GM21367 (cell line): ENCODE measurements at regions not wholly inside any gene's neighbourhood (a gene's known extent, or its start where the extent isn't known, plus 50 kb on each side); places are given as distances from the start of the nearest gene placed in this dataset.

Experiments
- ATAC-seq: cut with Tn5 transposase; IDR thresholded peaks from one replicate; pipeline ENCODE4 v1.9.1; 2021; ENCODE audit not compliant: unreplicated experiment

- ATAC-seq, result no peak
These were observed 77.7 kb upstream of the KCNJ16 start for GRCh38 chr17:69997332-69997731.

- no peak for ATAC-seq
These were observed 75.8 kb upstream of the KCNJ16 start for GRCh38 chr17:69999253-69999652.

GRCh38 chr17:70006159-70006558 is 68.9 kb upstream of the KCNJ16 start:
- no peak for ATAC-seq

DNA sequence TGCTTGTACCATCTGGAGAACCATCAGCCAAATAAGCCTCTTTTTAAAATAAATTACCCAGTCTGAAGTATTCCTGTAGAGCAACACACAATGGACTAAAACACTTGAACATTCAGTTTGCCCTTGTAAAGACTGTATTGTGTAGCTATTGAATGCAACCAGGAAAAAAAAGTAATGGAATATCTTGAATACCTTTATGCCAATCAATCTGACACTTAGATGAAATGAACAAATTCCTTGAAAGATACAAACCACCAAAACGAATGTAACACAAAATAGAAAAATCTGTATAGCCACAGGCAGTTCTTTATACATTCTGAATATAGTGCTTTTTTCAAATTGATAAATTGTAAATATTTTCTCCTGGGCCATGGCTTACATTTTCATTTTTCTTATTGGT is 63.3 kb upstream of the KCNJ16 start:
- no peak for ATAC-seq

DNA sequence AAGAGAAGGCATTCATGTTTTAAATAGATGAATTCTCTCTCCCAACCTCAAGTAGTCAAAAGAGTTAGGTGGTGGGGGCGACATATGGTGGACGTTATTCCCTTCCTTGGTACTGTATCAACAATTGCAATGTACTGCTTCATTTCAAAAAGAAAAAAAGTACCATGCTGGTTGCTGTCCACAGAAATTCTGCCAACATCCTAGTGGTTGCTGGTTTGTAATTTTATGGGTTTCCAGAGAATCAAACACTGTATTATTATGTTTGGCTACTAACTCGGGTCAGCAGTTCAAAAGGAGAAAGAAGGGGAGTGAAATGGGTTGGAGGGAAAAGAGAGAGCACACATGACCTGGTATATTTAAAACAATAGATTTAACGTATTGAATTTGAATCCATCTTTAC is 61.1 kb upstream of the KCNJ16 start:
- no peak for ATAC-seq

GRCh38 chr17:70017112-70017511 is 57.9 kb upstream of the KCNJ16 start:
- ATAC-seq, result no peak

GRCh38 chr17:70017941-70018340 is 57.1 kb upstream of the KCNJ16 start:
- no peak for ATAC-seq

DNA sequence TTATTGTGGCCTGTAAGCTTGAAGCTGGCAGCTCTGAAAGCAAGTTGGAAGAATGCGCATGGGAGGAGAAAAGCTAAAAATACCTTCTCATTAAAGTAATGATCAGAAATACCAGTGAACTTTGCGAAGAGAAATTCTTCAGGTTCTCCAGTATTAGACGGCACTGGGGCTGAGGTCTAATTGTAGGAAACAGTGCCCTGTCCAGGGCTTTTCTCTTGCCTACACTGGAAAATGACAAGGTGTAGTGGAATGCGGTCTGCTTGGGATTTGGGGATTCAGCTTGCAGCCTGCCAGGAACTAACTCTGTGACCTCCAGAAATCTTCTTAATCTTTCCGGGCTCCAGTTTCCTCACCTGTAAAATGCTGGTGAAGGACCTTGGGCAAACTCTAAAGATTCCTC is 53.3 kb upstream of the KCNJ16 start:
- ATAC-seq, result no peak

DNA sequence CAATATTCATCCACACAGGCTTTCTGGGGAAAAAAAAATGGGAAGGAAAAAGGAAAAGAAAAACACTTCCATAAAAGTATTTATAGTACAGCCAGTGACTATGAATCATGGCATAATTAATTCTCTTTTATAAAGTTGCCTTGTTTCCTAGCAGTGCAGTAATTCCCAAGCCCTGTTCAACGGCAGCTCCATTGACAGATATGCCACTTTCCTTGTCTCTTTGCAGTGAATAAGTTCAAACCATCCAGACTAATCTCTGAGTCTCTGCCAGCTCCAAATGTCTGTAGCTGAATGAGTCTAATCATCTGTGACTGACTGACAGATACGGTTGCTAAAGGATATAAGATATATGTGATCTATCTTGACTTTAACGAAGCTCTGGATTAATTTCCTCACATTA is 52.9 kb upstream of the KCNJ16 start:
- ATAC-seq, result no peak

DNA sequence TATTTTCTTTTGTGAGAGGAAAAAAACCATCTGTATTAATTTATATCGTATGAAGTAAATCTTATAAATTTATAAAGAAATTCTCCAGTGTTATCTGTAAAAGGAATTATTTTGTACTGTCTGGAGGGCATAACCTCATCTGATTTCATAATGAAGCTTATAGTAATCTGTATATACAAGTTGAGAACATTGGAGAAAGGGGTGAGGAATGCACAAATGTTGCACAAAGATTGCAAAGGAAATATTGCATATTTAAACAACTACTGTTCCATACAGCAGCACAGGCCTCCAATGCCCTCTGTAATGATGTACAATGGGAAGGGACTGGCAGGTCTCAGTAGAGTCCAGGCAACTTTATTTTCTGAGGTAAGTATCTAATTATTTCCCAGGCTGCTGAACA is 50.8 kb upstream of the KCNJ16 start:
- ATAC-seq, result no peak
